Mesenchymal stem cell (in vitro differentiated cells and primary cell): ENCODE measurements at regions not wholly inside any gene's neighbourhood (a gene's known extent, or its start where the extent isn't known, plus 50 kb on each side); places are given as distances from the start of the nearest gene placed in this dataset.

Experiments
- DNase-seq: peaks from one replicate; pipeline ENCODE4 v3.0.0-alpha.2; 2013
- H2AFZ ChIP-seq: one replicate; pipeline ENCODE4 v1.6.1; 2013; ENCODE audit warnings: low read depth, mild to moderate bottlenecking, control low read depth, inconsistent platforms, low read length, moderate library complexity
- H2AK5ac ChIP-seq: 2 replicates; pipeline ENCODE4 v1.6.1; 2013; ENCODE audit warnings: low read length, moderate library complexity, mild to moderate bottlenecking, inconsistent platforms; ENCODE audit not compliant: severe bottlenecking
- H2BK120ac ChIP-seq: one replicate; pipeline ENCODE4 v1.6.1; 2013; ENCODE audit warnings: low read depth, mild to moderate bottlenecking, inconsistent platforms, low read length, moderate library complexity
- H2BK12ac ChIP-seq, 2 experiments: one replicate each; pipeline ENCODE4 v1.6.1; 2013; ENCODE audit warnings: inconsistent platforms in 2 of 2, low read length in 2 of 2, mild to moderate bottlenecking in 2 of 2, moderate library complexity in 2 of 2, control low read depth in 1 of 2
- H2BK15ac ChIP-seq: one replicate; pipeline ENCODE4 v1.6.1; 2013; ENCODE audit warnings: mild to moderate bottlenecking, low read depth, inconsistent platforms; ENCODE audit not compliant: poor library complexity, severe bottlenecking
- H2BK5ac ChIP-seq: 2 replicates; pipeline ENCODE4 v1.6.1; 2013; ENCODE audit warnings: low read depth, mild to moderate bottlenecking, low read length, control low read depth, inconsistent platforms; ENCODE audit not compliant: poor library complexity, severe bottlenecking
- H3K14ac ChIP-seq, 2 experiments: one replicate each; pipeline ENCODE4 v1.6.1; 2013; ENCODE audit warnings: inconsistent platforms in 2 of 2, low read length in 2 of 2, control low read depth in 1 of 2, mild to moderate bottlenecking in 1 of 2, moderate library complexity in 1 of 2
- H3K18ac ChIP-seq, 2 experiments: one replicate each; pipeline ENCODE4 v1.6.1; 2013; ENCODE audit warnings: inconsistent platforms in 2 of 2, low read length in 2 of 2, control low read depth in 1 of 2, low read depth in 1 of 2, mild to moderate bottlenecking in 1 of 2
- H3K23ac ChIP-seq, 2 experiments: one replicate each; pipeline ENCODE4 v1.6.1; 2013; ENCODE audit warnings: inconsistent platforms in 2 of 2, low read length in 2 of 2, mild to moderate bottlenecking in 2 of 2, moderate library complexity in 2 of 2, control low read depth in 1 of 2
- H3K27ac ChIP-seq: 2 replicates; pipeline ENCODE4 v1.5.1; 2013; ENCODE audit warnings: mild to moderate bottlenecking, moderate library complexity, low read length, control low read depth, inconsistent platforms; ENCODE audit not compliant: poor library complexity, severe bottlenecking
- H3K27me3 ChIP-seq, 2 experiments: 2 replicates each; pipeline versions ENCODE4 v1.6.1 to v1.7.0; 2013; ENCODE audit warnings: low read length in 2 of 2, mild to moderate bottlenecking in 2 of 2, moderate library complexity in 2 of 2, control low read depth in 1 of 2, inconsistent platforms in 1 of 2; ENCODE audit not compliant: control insufficient read depth in 1 of 2, insufficient read depth in 1 of 2
- H3K36me3 ChIP-seq, 2 experiments: 2 replicates each; pipeline versions ENCODE4 v1.6.1 to v1.7.0; 2013; ENCODE audit warnings: low read length in 2 of 2, control low read depth in 1 of 2, inconsistent platforms in 1 of 2, low read depth in 1 of 2, mild to moderate bottlenecking in 1 of 2; ENCODE audit not compliant: insufficient read depth in 2 of 2, control insufficient read depth in 1 of 2
- H3K4ac ChIP-seq, 2 experiments: one replicate each; pipeline ENCODE4 v1.6.1; 2013; ENCODE audit warnings: inconsistent platforms in 2 of 2, low read length in 2 of 2, mild to moderate bottlenecking in 2 of 2, moderate library complexity in 2 of 2, control low read depth in 1 of 2, low read depth in 1 of 2
- H3K4me1 ChIP-seq: 2 replicates; pipeline ENCODE4 v1.6.1; 2013; ENCODE audit warnings: low read depth, low read length, control low read depth; ENCODE audit not compliant: control insufficient read depth, insufficient read depth
- H3K4me2 ChIP-seq: 2 replicates; pipeline ENCODE4 v1.6.1; 2013; ENCODE audit warnings: low read length, mild to moderate bottlenecking, inconsistent platforms; ENCODE audit not compliant: poor library complexity, severe bottlenecking
- H3K4me3 ChIP-seq, 2 experiments: 2 replicates each; pipeline versions ENCODE4 v1.5.1 to v1.7.0; 2013; ENCODE audit warnings: low read length in 2 of 2, mild to moderate bottlenecking in 2 of 2, control low read depth in 1 of 2, low read depth in 1 of 2; ENCODE audit not compliant: insufficient read depth in 1 of 2
- H3K79me1 ChIP-seq: replicated peaks from 2 replicates; pipeline ENCODE4 v1.6.1; 2013; ENCODE audit warnings: mild to moderate bottlenecking, control low read depth, low read length, inconsistent platforms; ENCODE audit not compliant: poor library complexity, severe bottlenecking
- H3K9ac ChIP-seq: 2 replicates; pipeline ENCODE4 v1.7.0; 2013; ENCODE audit warnings: mild to moderate bottlenecking, low read length, moderate library complexity
- H3K9me3 ChIP-seq: 2 replicates; pipeline ENCODE4 v1.7.0; 2013; ENCODE audit warnings: mild to moderate bottlenecking, low read length; ENCODE audit not compliant: control insufficient read depth
- H4K8ac ChIP-seq: one replicate; pipeline ENCODE4 v1.6.1; 2013; ENCODE audit warnings: inconsistent platforms, mild to moderate bottlenecking, low read length, moderate library complexity
- H4K91ac ChIP-seq: one replicate; pipeline ENCODE4 v1.6.1; 2013; ENCODE audit warnings: mild to moderate bottlenecking, low read length, inconsistent platforms
- WGBS: methylation state at CpG from one replicate; pipeline ENCODE4 v1.1.7; 2013; ENCODE audit warnings: mixed read lengths; 5-methylcytosine and 5-hydroxymethylcytosine counted together

- no peak overlapping the region for H2BK15ac ChIP-seq
- H3K27ac ChIP-seq = no peak overlapping the region
- no peaks in the 10 kb centered on the region for H3K36me3 ChIP-seq
- no peak overlapping the region for H2AFZ ChIP-seq
- no CpG with 5 or more reads among the region's 1 CpG for WGBS
- no peak overlapping the region for H2BK12ac ChIP-seq
- no peak overlapping the region for H2BK5ac ChIP-seq
- no peak overlapping the region for H3K9ac ChIP-seq
- no peaks in the 10 kb centered on the region for H3K27me3 ChIP-seq
- no peaks in the 10 kb centered on the region for H3K9me3 ChIP-seq
- H4K8ac ChIP-seq = no peak overlapping the region
- no peaks in the 10 kb centered on the region for H3K79me1 ChIP-seq
- no peak overlapping the region for H3K14ac ChIP-seq
- H3K18ac ChIP-seq = no peak overlapping the region
- no peak overlapping the region for H2AK5ac ChIP-seq
- no peak overlapping the region for H3K4ac ChIP-seq
- no peak overlapping the region for H2BK120ac ChIP-seq
- no peak overlapping the region for H3K4me2 ChIP-seq
- DNase-seq = no peak
- H4K91ac ChIP-seq = no peak overlapping the region
- H3K23ac ChIP-seq = no peak overlapping the region
- no peak overlapping the region for H3K4me3 ChIP-seq
- H3K4me1 ChIP-seq = no peaks in the 10 kb centered on the region
Measured at GRCh38 chr2:58794103-58794502, 553.0 kb upstream of the FANCL start.

GRCh38 chr2:58788402-58788801 is 547.3 kb upstream of the FANCL start:
- H3K23ac ChIP-seq = no peak overlapping the region
- no CpG with 5 or more reads among the region's 1 CpG for WGBS

GRCh38 chr2:58770846-58771245 is 529.7 kb upstream of the FANCL start:
- 81% methylated on average over 1 of the region's 5 CpGs for WGBS

More at GRCh38 chr2:58788402-58788801, 547.3 kb upstream of the FANCL start:
- no peak overlapping the region for H4K8ac ChIP-seq
- no peaks in the 10 kb centered on the region for H3K27me3 ChIP-seq
- no peak for DNase-seq
- no peaks in the 10 kb centered on the region for H3K36me3 ChIP-seq
- H3K18ac ChIP-seq = no peak overlapping the region
- H2AK5ac ChIP-seq = no peak overlapping the region
- no peak overlapping the region for H2BK15ac ChIP-seq
- H3K27ac ChIP-seq = no peak overlapping the region
- H2BK12ac ChIP-seq = no peak overlapping the region
- H4K91ac ChIP-seq = no peak overlapping the region
- H3K9ac ChIP-seq = no peak overlapping the region
- no peaks in the 10 kb centered on the region for H3K4me1 ChIP-seq
- no peak overlapping the region for H3K14ac ChIP-seq
- no peaks in the 10 kb centered on the region for H3K9me3 ChIP-seq
- no peak overlapping the region for H3K4me3 ChIP-seq
- no peak overlapping the region for H3K4me2 ChIP-seq
- H3K4ac ChIP-seq = no peak overlapping the region
- H2BK5ac ChIP-seq = no peak overlapping the region
- H3K79me1 ChIP-seq = no peaks in the 10 kb centered on the region
- H2AFZ ChIP-seq = no peak overlapping the region
- H2BK120ac ChIP-seq = no peak overlapping the region

DNA sequence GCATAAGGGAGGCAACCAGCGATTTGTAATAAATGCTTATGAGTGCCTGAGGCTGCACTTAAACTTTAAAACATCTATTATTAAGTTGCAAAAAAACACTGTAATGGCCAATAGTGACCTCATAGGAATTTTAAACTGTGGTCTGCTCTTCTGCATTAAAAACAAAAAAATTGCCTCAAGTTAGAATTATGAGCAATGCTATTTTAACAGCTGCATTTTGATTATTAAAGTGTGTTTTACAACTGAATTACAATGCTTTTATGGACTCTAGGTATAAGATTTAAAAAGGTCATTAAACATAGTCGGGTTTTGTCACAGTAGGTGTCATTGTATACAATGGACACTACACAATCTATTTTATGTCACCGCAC is 528.7 kb upstream of the FANCL start:
- Histone ChIP-seq H3K23ac (no peak overlapping the region), H3K18ac (no peak overlapping the region), H3K27me3 (peaks cover 0 to 3% of the 10 kb centered on the region in 2 experiments), H2AFZ (no peak overlapping the region), H2BK120ac (no peak overlapping the region), H3K14ac (no peak overlapping the region), H3K4ac (no peak overlapping the region), H4K8ac (no peak overlapping the region), H4K91ac (no peak overlapping the region), H2BK12ac (no peak overlapping the region), H2BK5ac (no peak overlapping the region), H2BK15ac (no peak overlapping the region), H2AK5ac (no peak overlapping the region), H3K4me2 (no peak overlapping the region), H3K9ac (no peak overlapping the region), H3K36me3 (no peaks in the 10 kb centered on the region), H3K27ac (no peak overlapping the region), H3K79me1 (no peaks in the 10 kb centered on the region), H3K4me1 (no peaks in the 10 kb centered on the region), H3K4me3 (no peak overlapping the region), H3K9me3 (no peaks in the 10 kb centered on the region)
- DNase-seq = no peak
- WGBS = no CpG with 5 or more reads among the region's 3 CpGs

More at GRCh38 chr2:58770846-58771245, 529.7 kb upstream of the FANCL start:
- H2BK120ac ChIP-seq = no peak overlapping the region
- H3K4me2 ChIP-seq = no peak overlapping the region
- H3K4me1 ChIP-seq = no peaks in the 10 kb centered on the region
- no peak overlapping the region for H2BK15ac ChIP-seq
- H4K91ac ChIP-seq = no peak overlapping the region
- no peak overlapping the region for H2BK12ac ChIP-seq
- H3K36me3 ChIP-seq = no peaks in the 10 kb centered on the region
- H2AFZ ChIP-seq = no peak overlapping the region
- H4K8ac ChIP-seq = no peak overlapping the region
- H3K27me3 ChIP-seq = peaks cover 0 to 3% of the 10 kb centered on the region in 2 experiments
- DNase-seq = no peak
- no peak overlapping the region for H3K23ac ChIP-seq
- no peak overlapping the region for H3K4me3 ChIP-seq
- H3K14ac ChIP-seq = no peak overlapping the region
- no peaks in the 10 kb centered on the region for H3K79me1 ChIP-seq
- H3K27ac ChIP-seq = no peak overlapping the region
- no peak overlapping the region for H3K4ac ChIP-seq
- H2BK5ac ChIP-seq = no peak overlapping the region
- no peaks in the 10 kb centered on the region for H3K9me3 ChIP-seq
- H2AK5ac ChIP-seq = no peak overlapping the region
- no peak overlapping the region for H3K18ac ChIP-seq
- H3K9ac ChIP-seq = no peak overlapping the region
